GM19043 (cell line): ENCODE measurements at regions not wholly inside any gene's neighbourhood (a gene's known extent, or its start where the extent isn't known, plus 50 kb on each side); places are given as distances from the start of the nearest gene placed in this dataset.
"Not testable (repeated sequence)": the region's sequence is repeated elsewhere in the genome, so short reads cannot be mapped to it uniquely, and the experiment has no call there.

ENCODE experiments used
- ATAC-seq: cut with Tn5 transposase; IDR thresholded peaks from one replicate; pipeline ENCODE4 v1.9.1; 2021; ENCODE audit warnings: low read depth; ENCODE audit not compliant: unreplicated experiment

- ATAC-seq, result not testable (repeated sequence)
Observed at GRCh38 chr9:65454666-65455065, 169.7 kb upstream of the FOXD4L5 start.

- not testable (repeated sequence) for ATAC-seq
Observed at GRCh38 chr9:65454034-65454433, 169.0 kb upstream of the FOXD4L5 start.

- ATAC-seq, result not testable (repeated sequence)
Observed at GRCh38 chr9:65449886-65450610, 165.0 kb upstream of the FOXD4L5 start.

- no peak for ATAC-seq
Observed at GRCh38 chr9:65449423-65449822, 164.4 kb upstream of the FOXD4L5 start.

DNA sequence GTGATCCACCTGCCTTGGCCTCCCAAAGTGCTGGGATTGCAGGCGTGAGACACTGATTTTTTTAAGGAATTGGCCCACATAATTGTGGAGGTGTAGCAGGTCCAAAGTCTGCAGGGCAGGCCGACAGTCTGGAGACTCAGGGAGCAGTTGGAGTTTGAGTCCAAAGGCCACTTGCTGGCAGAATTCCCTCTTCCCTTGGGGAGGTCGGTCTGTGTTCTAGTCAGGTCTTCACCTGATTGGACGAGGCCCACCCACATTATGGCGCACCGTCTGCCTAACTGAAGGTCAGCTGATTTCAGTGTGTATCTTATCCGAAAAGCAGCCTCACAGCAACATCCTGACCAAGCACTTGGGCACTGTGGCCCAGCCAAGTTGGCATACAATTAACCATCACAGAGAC, 162.1 kb upstream of the FOXD4L5 start:
- not testable (repeated sequence) for ATAC-seq

- not testable (repeated sequence) for ATAC-seq
Observed at GRCh38 chr9:65445991-65446390, 161.0 kb upstream of the FOXD4L5 start.

DNA sequence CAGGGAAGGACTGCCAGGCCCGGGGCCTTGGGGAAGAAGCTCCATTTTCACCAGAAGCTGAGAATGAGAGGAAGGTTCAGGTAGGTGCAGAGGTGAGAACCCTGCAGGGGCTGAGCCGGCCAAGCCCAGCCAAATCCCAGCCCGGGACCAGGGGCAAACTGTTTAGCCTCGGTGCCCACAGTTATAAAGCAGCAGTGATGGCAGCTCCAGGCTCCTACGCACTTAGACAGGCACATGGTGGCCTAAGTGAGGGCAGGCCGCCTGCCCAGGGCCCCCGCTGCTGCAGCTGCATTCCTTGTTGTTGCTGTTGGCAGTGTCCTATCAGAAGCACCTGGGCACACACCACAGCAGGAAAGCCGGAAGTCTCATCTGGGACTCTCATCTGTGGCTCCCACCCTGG, 159.9 kb upstream of the FOXD4L5 start:
- no peak for ATAC-seq

DNA sequence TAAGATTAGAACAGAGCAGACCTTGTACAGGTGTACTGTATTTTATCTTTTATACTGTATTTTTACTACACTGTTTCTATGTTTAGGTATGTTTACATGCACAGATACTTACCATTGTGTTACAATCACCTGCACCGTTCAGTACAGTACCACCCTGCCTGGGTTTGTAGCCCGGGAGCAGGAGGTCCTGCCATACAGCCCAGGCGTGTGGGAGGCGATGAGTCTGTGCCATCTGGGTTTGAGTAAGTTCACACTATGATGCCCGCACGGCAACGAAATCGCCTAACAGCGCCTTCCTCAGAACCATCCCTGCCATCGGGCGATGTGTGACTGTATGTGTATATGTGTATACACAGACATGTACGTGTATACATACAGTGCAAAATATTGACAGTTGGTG, 157.1 kb upstream of the FOXD4L5 start:
- not testable (repeated sequence) for ATAC-seq

GRCh38 chr9:65441324-65441920, 156.4 kb upstream of the FOXD4L5 start:
- not testable (repeated sequence) for ATAC-seq

GRCh38 chr9:65437724-65438123, 152.7 kb upstream of the FOXD4L5 start:
- ATAC-seq, result no peak

DNA sequence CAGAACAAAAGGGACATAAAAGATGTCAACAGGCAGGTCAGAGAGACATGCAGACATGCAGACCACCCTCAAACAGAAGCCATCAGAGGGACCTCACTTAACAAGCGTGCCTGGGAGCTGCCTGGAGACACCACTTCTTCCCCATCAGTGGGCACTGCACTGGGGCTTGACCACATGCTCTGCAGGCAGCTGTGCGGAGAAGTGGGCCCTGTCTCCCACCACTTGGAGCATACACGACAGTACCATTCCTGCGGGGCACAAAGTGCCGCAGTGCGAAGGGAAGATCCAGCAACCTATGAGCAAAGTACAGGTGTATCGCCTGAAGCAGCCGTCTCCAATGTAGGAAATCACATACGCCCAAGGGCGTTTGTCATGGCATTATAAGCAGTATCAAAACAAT, 150.5 kb upstream of the FOXD4L5 start:
- no peak for ATAC-seq

GRCh38 chr9:65432722-65433323, 147.8 kb upstream of the FOXD4L5 start:
- ATAC-seq, result no peak

DNA sequence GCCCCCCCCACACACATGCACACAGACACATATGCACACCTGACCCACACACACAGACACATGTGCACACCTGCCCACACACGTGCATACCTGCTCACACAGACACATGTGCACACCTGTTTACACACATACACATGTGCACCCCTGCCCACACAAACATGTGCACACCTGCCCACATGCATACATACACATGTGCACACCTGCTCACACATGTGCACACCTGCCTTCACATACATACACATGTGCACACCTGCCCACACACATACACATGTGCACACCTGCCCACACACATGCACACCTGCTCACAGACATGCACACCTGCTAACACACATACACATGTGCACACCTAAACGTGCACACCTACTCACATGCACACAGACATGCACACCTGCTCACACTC, 147.0 kb upstream of the FOXD4L5 start:
- ATAC-seq, result no peak

- ATAC-seq, result no peak
Observed at GRCh38 chr9:65430221-65430620, 145.2 kb upstream of the FOXD4L5 start.

DNA sequence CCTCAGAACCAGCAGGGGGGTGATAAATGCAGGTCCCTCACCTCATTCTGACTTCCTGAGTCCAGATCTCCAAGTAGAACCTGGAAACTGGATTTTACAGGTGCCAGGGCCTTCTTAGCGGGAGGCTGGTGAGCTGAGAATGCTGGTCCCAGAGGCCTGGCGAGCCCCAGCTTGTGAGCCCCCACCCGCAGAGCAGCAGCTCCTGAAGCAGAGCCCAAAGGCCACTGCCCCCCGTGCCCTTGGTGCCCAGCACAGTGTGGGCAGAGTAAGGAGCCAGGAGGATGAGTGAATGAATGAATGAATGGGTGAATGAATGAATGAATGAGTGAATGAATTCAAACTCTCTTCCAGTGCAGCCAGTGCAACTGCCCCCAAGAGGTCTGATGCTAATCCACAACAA, 142.4 kb upstream of the FOXD4L5 start:
- ATAC-seq, result not testable (repeated sequence)

DNA sequence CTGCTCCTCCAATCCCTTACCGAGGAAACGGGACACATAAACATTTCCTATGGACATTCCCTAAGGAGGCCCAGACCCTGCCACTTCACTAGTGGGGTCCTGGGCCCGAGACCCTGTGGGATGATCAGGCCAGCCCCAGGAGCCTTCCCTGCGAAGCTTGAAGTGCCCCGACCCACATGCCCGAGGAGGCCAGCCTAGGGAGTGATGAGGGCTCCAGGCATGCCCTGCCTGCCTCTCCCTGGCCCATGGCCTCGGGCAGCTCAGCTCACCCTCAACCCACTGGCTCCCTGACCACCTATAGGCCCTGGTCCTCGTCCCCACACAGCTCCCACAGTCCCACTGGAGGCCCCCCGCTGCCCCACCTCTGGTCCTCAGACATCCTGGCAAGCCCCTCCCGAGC, 141.8 kb upstream of the FOXD4L5 start:
- ATAC-seq, result not testable (repeated sequence)

- no peak for ATAC-seq
Observed at GRCh38 chr9:65426231-65426630, 141.2 kb upstream of the FOXD4L5 start.

DNA sequence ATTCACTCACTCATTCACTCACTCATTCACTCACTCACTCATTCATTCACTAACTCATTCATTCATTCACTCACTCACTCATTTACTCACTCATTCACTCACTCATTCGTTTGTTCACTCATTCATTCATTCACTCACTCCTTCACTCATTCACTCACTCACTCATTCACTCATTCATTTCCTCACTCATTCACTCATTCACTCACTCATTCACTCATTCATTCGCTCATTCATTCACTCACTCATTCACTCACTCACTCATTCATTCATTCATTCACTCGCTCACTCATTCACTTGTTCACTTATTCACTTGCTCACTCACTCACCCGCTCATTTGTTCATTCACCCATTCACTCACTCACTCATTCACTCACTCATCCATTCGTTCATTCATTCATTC, 140.2 kb upstream of the FOXD4L5 start:
- ATAC-seq, result not testable (repeated sequence)

DNA sequence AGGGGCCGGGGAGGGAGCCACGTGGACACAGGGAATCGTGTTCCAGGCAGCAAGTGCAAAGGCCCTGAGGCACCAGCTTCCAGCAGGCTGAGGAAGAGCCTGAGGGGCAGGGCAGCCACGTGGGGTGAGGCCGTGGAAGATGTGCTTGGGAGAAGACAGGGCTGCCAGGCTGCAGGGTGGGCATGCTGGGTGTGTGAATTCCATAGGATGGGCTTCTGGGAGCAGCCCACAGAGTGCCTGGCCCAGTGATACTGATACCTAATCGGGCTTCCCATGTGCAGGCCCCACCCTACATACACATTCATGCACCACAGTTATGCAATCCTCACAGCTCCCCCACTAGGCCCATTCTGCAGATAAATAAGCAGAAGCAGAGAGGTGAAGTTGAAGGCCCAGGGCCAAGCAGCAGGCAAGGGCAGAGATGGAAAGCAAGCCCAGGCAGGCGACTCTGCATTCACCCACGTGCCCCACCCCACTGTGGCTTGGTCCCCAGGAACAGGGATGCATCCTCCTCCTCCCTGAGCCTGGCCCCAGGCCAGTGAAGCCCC, 139.5 kb upstream of the FOXD4L5 start:
- ATAC-seq, result not testable (repeated sequence)

- ATAC-seq, result not testable (repeated sequence)
Observed at GRCh38 chr9:65423691-65424436, 138.9 kb upstream of the FOXD4L5 start.
